Breast epithelium (tissue), 3 donors: ENCODE measurements at regions not wholly inside any gene's neighbourhood (a gene's known extent, or its start where the extent isn't known, plus 50 kb on each side); places are given as distances from the start of the nearest gene placed in this dataset.

Source experiments
- POLR2A ChIP-seq: fragments of 450-650 bp; IDR thresholded peaks from one replicate; pipeline ENCODE4 v1.6.1; 2016; ENCODE audit warnings: antibody characterized with exemption, mild to moderate bottlenecking, moderate library complexity
- POLR2AphosphoS5 ChIP-seq, 3 donors: sonication (generic); formaldehyde crosslinking; IDR thresholded peaks; one replicate each; pipeline ENCODE4 v1.6.1; 2017; ENCODE audit warnings: antibody characterized with exemption in 3 of 3
- TF ChIP-seq, protein P1 (sequence below), 3 donors: fragments of 450-650 bp; IDR thresholded peaks; one replicate each; pipeline ENCODE4 v1.5.1; 2016 to 2017; ENCODE audit warnings: antibody characterized with exemption in 3 of 3, mild to moderate bottlenecking in 3 of 3, moderate library complexity in 3 of 3

DNA sequence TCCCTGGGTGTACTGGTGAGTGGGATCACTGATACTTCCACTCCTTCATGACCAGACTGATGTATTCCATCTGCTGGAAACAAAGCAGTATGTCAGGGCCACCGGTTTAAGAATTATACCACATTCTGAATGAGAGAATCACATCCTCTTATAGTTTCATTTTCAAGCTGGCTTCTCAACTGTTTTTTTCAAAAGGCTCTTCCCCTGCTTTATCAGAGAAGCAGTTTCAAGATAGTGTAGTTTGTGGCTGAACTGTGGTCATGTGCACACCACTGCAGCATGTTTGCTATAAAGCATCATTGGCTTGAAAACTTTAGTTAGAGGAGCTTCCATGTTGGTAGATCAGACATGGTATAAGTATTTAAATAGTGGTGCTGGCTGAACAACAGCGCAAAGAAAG lies 450.5 kb upstream of the CDH10 start:
- TF ChIP-seq, protein P1, sequence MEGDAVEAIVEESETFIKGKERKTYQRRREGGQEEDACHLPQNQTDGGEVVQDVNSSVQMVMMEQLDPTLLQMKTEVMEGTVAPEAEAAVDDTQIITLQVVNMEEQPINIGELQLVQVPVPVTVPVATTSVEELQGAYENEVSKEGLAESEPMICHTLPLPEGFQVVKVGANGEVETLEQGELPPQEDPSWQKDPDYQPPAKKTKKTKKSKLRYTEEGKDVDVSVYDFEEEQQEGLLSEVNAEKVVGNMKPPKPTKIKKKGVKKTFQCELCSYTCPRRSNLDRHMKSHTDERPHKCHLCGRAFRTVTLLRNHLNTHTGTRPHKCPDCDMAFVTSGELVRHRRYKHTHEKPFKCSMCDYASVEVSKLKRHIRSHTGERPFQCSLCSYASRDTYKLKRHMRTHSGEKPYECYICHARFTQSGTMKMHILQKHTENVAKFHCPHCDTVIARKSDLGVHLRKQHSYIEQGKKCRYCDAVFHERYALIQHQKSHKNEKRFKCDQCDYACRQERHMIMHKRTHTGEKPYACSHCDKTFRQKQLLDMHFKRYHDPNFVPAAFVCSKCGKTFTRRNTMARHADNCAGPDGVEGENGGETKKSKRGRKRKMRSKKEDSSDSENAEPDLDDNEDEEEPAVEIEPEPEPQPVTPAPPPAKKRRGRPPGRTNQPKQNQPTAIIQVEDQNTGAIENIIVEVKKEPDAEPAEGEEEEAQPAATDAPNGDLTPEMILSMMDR (IDR thresholded peaks at IDR 0.05) = no peak
- TF ChIP-seq POLR2A (no peak), POLR2AphosphoS5 (IDR thresholded peaks at IDR 0.05) (no peak)
